ENCODE measurements at regions not wholly inside any gene's neighbourhood (a gene's known extent, or its start where the extent isn't known, plus 50 kb on each side); places are given as distances from the start of the nearest gene placed in this dataset.

- DNase-seq = no peak
These were observed 116.7 kb downstream of the MN1 start for GRCh38 chr22:27684901-27685300.

GRCh38 chr22:27685515-27685914, 116.0 kb downstream of the MN1 start:
- no peak for DNase-seq

GRCh38 chr22:27685970-27686369, 115.6 kb downstream of the MN1 start:
- DNase-seq = no peak

- DNase-seq = no peak
These were observed 115.0 kb downstream of the MN1 start for GRCh38 chr22:27686534-27686933.

DNA sequence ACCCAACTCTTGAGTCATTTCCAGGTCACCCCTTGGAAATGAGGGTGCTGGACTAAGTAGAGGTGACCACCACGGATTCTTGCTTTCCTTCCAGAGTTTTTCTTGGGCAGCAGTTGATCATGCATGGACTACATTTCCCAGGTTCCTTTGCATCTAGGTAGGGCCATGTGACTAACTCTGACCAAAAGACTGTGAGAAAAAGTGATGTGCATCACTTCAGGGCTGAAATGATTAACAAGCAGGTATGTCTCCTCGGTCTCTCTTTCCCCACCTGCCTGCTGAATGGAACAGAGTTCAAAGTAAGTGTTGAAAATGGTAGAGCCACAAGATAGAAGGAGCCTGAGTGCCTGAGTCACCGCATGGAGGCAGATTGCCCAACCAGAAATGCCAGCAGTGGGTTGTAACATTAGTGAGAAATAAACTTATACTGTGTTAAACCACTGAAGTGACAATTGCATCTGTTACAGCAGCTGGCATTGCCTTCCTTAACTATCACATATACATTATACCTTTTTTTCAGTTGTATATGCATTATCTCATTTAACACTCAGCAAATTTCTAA, 113.5 kb downstream of the MN1 start:
- no peak for DNase-seq

DNA sequence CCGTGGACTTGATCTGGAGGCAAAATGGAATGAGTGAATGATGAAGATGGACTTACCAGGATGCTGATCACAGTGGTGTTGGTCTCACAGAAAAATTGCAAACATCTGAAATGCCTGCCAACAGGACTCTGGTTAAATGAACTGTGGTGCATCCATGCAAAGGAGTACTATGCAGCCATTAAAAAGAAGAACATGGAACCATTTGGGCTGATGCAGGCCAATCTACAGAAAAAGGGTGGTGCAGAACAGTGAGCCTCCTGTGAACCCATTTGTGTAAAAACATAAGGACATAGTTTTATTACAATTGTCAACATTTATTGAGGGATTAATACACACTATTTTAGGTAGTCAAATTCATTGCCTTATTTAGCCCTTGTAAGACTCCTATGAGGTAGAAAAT, 111.9 kb downstream of the MN1 start:
- no peak for DNase-seq

GRCh38 chr22:27690599-27690998, 111.0 kb downstream of the MN1 start:
- DNase-seq = no peak

DNA sequence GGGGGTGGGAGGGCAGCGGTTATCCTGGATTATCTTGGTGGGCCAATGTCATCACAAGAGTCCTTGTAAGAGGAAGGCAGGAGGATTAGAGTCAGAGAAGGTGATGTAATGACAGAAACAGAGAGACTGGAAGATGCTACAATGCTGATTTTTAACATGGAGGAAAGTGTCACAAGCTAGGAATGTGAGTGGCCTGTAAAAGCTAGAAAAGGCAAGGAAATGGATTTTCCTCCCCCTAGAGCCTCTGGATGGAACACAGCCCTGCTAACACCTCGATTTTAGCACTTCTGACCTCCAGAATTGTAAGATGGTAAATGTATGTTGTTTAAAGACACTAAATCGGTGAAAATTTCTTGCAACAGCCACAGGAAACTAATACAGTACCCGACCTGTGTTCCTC, 109.3 kb downstream of the MN1 start:
- DNase-seq = no peak

DNA sequence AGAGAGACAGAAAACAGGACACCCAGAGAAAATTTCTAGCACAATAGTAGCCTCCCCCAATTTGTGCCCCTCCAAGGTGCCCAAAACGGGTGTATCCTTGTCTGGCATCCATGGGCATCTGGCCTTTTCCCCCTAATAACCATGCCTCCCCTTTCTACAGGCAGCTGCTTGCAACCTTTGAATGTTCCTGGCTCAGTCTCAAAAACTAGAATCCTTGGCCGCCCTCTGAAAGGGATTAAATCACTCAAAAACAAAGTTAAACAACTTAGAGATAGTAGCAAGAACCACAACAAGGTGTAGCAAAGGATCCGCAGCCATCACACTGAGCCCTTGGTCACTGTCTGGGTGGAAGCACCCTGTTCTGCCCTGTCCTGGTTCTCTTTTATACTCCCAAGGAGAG, 105.6 kb downstream of the MN1 start:
- no peak for DNase-seq

DNA sequence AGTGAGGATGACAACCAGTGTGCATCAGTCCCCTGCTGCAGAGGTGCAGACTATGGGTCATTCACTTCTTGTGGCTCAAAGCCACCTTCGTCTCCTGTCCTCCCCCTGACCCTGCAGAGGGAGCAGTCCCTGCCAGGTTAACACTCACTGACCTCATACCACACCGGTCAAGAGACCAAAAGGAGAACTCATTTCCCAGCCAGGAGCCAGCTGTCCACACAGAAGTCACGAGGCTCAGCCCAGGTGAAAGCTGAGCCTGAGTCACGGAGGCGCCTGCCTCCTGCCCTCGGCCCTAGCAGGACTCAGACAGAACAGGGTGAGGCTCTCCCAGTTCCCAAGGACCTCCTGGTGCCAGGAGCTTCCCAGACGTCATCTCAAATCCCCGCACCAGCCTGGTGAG, 103.7 kb downstream of the MN1 start:
- DNase-seq = no peak

Measured in activated CD4-positive, alpha-beta T cell treated with anti-CD3 and anti-CD28 coated beads, Interleukin-2, amount 50 U/mL, for 16 hours (primary cell).